NCI-H748 (cell line): ENCODE measurements at regions not wholly inside any gene's neighbourhood (a gene's known extent, or its start where the extent isn't known, plus 50 kb on each side); places are given as distances from the start of the nearest gene placed in this dataset.

ENCODE experiments used
- DNase-seq: peaks from one replicate; lab custom pipeline; 2025; ENCODE audit not compliant: unreplicated experiment; lab: John Stamatoyannopoulos, UW

GRCh38 chr4:19728773-19729172, 522.9 kb upstream of the SLIT2 start:
- DNase-seq = no peak

GRCh38 chr4:19727141-19727540, 524.6 kb upstream of the SLIT2 start:
- no peak for DNase-seq

DNA sequence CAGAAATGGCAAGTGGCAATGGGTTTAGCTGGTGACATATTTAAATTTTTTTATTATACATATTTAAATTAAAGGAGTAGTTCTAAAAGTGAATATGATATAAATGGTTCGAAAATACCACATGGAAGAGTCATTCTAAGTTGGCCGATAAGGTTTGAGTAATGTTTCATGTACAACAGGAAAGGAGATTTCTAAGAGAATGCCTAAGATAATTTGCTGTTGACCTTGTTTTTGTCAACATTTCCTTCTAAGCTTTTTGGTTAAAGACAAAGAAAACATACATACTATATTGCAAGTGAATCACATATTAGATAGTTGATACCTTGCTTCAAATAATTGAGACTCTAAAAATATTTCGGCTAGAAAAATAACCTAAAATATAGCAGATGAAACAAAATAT, 526.6 kb upstream of the SLIT2 start:
- no peak for DNase-seq

- no peak for DNase-seq
These were observed 529.3 kb upstream of the SLIT2 start for GRCh38 chr4:19722404-19722803.

- DNase-seq = no peak
These were observed 530.1 kb upstream of the SLIT2 start for GRCh38 chr4:19721587-19721986.

- no peak for DNase-seq
These were observed 531.1 kb upstream of the SLIT2 start for GRCh38 chr4:19720610-19721009.

- no peak for DNase-seq
These were observed 531.5 kb upstream of the SLIT2 start for GRCh38 chr4:19720190-19720589.

DNA sequence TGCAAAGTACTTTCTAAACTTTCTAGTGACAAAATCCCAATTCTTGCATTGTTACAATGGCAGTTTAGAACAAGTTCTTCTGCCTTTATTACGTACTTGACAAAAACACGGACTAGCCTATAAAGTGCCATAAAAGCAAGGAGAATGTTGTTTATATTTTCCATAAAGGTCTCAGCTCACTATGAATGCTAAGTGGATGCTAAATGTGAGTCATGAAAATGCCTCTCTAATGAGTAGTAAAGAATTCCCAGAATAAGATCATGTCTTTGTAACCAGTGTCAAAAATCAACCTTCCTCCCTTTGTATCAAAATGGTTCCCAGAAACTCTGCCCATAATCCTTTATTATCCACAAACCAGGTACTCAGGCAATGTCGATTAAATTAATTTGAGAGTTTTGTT, 539.8 kb upstream of the SLIT2 start:
- no peak for DNase-seq

DNA sequence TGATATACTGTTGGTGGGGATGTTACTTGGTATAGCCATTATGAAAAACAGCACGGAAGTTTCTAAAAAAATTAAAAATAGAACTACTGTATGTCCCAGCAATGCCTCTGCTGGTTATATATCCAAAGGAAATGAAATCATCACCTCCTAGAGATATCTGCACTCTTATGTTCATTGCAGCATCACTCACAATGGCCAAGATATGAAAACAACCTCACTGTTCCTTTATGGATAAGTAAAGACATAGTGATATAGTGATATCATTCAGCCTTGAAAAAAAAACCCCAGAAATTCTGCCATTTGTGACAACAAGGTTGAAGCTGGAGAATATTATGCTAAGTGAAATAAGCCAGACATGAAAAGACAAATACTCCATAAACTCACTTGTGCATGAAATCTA, 543.8 kb upstream of the SLIT2 start:
- DNase-seq = no peak

DNA sequence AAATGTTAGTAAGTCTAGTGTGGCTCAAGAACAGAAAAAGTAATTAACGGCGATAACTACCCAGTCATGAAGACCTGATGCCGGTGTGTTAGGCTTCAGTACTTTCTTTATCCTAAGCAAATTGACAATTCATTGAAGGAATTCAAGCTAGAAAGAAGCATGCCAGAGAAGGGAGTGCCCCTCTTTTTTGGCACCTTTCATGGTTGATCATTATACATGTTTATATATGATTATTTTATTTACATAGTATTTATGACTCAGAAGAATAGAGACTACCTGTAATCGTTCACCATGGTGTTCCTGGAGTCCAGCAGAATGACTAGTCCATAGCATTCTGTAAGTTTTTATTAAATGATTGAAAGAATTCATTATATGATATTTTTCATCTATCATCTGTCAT, 548.3 kb upstream of the SLIT2 start:
- no peak for DNase-seq

DNA sequence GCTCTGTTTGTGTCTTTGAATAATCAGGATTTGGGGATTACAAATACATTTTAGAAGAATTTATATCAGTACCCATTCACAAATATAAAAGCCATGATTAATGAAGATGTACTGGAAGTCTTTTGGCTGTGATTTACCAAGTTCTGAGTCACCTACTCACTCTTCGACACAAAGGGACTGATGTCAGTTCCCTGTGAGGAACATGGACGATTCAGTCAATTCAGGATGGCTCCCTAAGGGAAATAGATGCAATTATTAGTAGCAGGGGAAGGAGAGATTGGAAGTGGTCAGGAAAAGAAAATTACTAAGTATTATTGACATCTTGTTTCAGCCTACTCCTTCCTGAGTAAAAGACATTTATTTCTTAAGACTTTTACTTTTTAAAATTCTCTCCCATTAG, 550.7 kb upstream of the SLIT2 start:
- DNase-seq = no peak

- no peak for DNase-seq
These were observed 552.7 kb upstream of the SLIT2 start for GRCh38 chr4:19698961-19699360.

GRCh38 chr4:19694812-19695211, 556.9 kb upstream of the SLIT2 start:
- DNase-seq = no peak

DNA sequence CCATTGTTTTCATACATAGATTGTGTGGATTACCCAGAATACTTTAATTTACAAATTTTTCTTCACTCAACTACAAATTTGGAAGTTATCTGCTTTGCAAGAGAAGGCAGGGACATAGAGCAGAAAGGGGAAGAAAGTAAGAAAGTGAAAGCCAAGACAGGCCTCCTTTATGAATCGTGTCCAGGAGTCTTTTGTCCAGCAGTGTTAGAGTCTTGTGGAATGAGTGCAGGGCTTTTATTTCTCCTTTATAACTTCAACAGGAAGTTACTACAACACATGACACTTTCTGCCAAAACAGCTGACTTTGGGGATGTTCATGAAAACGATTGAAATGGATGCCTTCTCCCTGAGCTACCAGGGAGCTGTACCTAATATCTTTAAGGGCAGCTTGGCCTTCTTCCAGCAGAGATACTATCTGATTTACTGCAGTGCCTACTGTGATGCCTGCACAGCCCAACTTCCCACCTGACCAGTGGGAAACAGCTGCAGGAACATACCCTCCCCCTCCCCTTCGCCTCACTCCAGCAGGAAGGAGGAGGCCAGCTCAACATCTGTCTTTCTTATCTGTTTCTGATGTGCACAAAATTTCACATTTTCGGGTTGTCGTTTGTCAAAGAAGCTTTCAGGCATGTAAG, 557.7 kb upstream of the SLIT2 start:
- DNase-seq = no peak

DNA sequence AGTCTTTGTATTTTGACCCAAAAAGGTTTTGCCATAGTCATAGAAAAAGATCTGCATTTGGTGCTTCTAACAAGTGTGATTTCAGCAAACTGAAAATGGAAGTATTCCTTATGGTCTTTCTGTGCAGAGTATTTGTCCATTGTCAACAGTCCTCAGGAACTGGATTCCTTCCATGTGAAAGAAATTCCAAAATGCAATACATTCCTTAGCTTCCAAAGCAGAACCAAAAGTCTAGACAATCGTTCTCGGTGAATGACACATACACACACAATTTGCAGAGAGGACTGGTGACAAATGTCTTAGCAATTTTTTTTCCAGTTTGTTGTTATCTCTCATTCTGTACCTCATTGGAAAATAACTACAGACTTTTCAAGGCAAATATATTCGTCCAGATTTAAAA, 562.2 kb upstream of the SLIT2 start:
- DNase-seq = no peak

DNA sequence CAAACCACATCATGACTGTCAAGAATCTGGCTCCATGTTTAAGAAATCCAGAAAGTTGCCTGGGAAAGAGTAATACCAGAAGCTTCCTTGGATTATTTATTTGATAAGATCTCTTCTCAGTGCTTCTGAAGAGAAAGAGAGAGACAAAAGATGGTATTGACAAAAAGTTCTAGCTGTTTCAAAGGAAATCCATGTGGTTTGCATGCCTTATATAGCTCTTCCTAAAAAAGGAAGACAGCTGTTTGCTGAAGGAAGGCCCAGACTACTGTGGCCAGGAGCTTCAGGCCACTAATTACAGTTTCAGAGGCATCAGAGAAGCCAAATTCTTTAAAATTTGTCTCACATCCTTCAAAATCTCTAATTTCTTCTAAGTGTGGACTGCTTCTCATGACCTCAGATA, 565.2 kb upstream of the SLIT2 start:
- DNase-seq = no peak

DNA sequence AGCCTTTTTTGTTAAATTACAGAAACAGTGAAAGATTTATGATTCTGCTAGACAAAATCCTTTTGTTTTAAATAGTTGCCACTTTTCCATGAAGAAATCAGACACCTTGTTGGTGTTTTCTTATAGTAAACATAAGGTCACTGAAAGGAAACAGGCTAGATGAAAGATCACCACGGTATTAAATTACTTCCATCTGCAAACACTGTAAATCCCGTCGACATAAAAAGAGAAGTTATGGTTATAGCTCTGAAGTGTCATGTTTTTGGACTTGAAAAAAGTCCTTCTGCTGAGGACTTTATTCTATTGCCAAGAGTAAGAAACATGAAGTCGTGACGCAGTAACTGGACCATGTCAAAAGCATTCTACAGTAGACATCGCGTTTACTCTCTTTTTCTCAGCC, 567.6 kb upstream of the SLIT2 start:
- DNase-seq = no peak

- no peak for DNase-seq
These were observed 568.3 kb upstream of the SLIT2 start for GRCh38 chr4:19683426-19683825.

- no peak for DNase-seq
These were observed 574.5 kb upstream of the SLIT2 start for GRCh38 chr4:19677211-19677610.

- DNase-seq = no peak
These were observed 576.4 kb upstream of the SLIT2 start for GRCh38 chr4:19675172-19675811.

- DNase-seq = no peak
These were observed 592.6 kb upstream of the SLIT2 start for GRCh38 chr4:19659101-19659500.

DNA sequence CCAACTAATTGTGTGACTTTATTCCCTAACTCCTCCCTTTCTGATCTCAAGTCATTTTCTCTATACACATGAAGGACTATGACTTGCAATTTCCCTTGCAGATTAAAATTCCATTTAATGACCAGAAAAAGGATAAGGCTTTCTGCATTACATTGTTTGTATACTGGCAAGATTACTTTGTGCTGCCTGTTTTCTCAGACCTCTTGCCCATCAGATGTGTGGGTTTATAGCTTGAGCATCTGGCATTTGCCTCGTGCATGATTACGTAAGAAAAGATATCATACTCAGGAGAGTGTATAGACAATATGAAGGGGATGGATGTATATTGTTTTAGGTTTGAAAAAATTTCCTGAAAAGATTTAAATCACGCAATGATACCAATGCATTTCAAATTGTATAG, 593.8 kb upstream of the SLIT2 start:
- no peak for DNase-seq

GRCh38 chr4:19655666-19656065, 596.0 kb upstream of the SLIT2 start:
- DNase-seq = no peak
